ENCODE measurements at regions not wholly inside any gene's neighbourhood (a gene's known extent, or its start where the extent isn't known, plus 50 kb on each side); places are given as distances from the start of the nearest gene placed in this dataset.

DNA sequence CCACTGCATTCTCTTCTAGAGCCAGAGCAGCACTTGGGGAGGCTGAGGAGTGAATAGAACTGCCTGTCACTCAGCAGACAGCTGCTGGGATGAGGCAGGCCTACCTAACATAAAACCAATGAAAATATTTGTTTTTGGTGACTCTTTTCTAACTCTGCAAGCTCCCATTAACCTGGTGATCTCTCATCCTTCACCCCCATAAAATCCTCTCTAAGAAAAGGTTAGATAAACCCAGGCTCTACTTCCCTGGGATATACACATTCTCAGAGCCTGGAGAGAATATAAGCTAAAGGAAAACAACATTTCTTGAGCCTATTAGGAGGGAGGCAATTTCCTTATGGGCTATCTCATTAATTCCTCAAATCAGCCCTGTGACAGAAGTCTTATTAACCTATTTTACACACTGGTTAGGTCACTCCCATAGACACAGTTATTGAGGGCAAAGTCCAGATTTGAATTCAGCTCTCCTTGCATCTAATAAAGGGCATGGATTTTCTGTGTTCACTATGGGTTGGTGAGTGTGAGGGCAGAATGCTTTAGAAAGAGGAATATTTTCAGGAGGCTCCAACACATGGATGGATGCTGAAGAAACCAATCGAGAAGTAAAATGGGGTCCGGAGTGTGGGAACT lies 492.9 kb downstream of the CCDC171 start:
- H3K36me3 ChIP-seq (ENCODE audit: low read depth): no peaks in the 10 kb centered on the region
- no peaks in the 10 kb centered on the region for H3K9me2 ChIP-seq (ENCODE audit: insufficient read depth)
- CTCF ChIA-PET: no interaction called here

DNA sequence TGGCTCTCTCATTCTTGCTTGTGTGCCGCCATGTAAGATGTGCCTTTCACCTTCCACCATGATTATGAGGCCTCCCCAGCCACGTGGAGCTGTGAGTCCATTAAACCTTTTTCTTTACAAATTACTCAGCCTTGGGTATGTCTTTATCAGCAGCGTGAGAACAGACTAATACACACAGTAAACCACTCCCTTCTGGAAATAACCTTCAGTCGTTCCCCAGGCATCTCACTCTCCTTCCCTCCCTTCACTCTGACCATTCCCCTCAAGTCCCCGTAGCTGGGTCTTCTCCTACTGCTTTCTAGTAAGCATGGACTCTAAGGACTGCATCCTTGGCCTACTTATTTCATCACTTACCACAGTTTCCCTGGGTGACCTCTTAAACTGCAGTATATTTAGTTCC lies 493.9 kb downstream of the CCDC171 start:
- no peaks in the 10 kb centered on the region for H3K9me3 ChIP-seq (ENCODE audit: insufficient read depth, low read depth)
- H3K27ac ChIP-seq: no peak overlapping the region
- no peak overlapping the region for H3K4me2 ChIP-seq
- no peaks in the 10 kb centered on the region for H3F3A ChIP-seq (ENCODE audit: insufficient read depth, low read depth)
- H4K20me1 ChIP-seq (ENCODE audit: insufficient read depth): no peaks in the 10 kb centered on the region
- ChIA-PET CTCF (no interaction called here), POLR2A (ENCODE audit: unreplicated experiment) (no interaction called here)
- no peaks in the 10 kb centered on the region for H3K36me3 ChIP-seq (ENCODE audit: low read depth)
- no TSS peak for BruUV-seq (replicated peaks)
- no peaks in the 10 kb centered on the region for H3K27me3 ChIP-seq (ENCODE audit: insufficient read depth, low read depth)
- no peaks in the 10 kb centered on the region for H3K4me1 ChIP-seq (replicated peaks; ENCODE audit: insufficient read depth)
- intact Hi-C loops (cut with micrococcal nuclease; ENCODE audit: unreplicated experiment): no loop called here
- H3K79me2 ChIP-seq (ENCODE audit: low read depth): no peaks in the 10 kb centered on the region
- TF ChIP-seq, protein P1, sequence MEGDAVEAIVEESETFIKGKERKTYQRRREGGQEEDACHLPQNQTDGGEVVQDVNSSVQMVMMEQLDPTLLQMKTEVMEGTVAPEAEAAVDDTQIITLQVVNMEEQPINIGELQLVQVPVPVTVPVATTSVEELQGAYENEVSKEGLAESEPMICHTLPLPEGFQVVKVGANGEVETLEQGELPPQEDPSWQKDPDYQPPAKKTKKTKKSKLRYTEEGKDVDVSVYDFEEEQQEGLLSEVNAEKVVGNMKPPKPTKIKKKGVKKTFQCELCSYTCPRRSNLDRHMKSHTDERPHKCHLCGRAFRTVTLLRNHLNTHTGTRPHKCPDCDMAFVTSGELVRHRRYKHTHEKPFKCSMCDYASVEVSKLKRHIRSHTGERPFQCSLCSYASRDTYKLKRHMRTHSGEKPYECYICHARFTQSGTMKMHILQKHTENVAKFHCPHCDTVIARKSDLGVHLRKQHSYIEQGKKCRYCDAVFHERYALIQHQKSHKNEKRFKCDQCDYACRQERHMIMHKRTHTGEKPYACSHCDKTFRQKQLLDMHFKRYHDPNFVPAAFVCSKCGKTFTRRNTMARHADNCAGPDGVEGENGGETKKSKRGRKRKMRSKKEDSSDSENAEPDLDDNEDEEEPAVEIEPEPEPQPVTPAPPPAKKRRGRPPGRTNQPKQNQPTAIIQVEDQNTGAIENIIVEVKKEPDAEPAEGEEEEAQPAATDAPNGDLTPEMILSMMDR (conservative IDR thresholded peaks at IDR 0.05): no peak
- TF ChIP-seq EZH2 (IDR thresholded peaks at IDR 0.05; ENCODE audit: low read depth): no peak
- no peaks in the 10 kb centered on the region for H3K9me2 ChIP-seq (ENCODE audit: insufficient read depth)
- no peak overlapping the region for H2AFZ ChIP-seq
- H3K4me3 ChIP-seq: no peak overlapping the region
- DNase-seq: no peak

More for the DNA sequence above, 492.9 kb downstream of the CCDC171 start:
- Histone ChIP-seq H3K27me3 (ENCODE audit: insufficient read depth, low read depth) (no peaks in the 10 kb centered on the region), H3F3A (ENCODE audit: insufficient read depth, low read depth) (no peaks in the 10 kb centered on the region), H3K79me2 (ENCODE audit: low read depth) (no peaks in the 10 kb centered on the region), H4K20me1 (ENCODE audit: insufficient read depth) (no peaks in the 10 kb centered on the region), H3K4me2 (no peak overlapping the region), H3K4me1 (replicated peaks; ENCODE audit: insufficient read depth) (no peaks in the 10 kb centered on the region), H3K4me3 (no peak overlapping the region), H3K9me3 (ENCODE audit: insufficient read depth, low read depth) (no peaks in the 10 kb centered on the region), H2AFZ (no peak overlapping the region), H3K27ac (no peak overlapping the region)
- POLR2A ChIA-PET (ENCODE audit: unreplicated experiment): no interaction called here
- BruUV-seq (replicated peaks): no TSS peak
- DNase-seq: no peak
- TF ChIP-seq EZH2 (IDR thresholded peaks at IDR 0.05; ENCODE audit: low read depth): no peak
- TF ChIP-seq, protein P1 (conservative IDR thresholded peaks at IDR 0.05): no peak
- intact Hi-C loops (cut with micrococcal nuclease; ENCODE audit: unreplicated experiment): no loop called here

DNA sequence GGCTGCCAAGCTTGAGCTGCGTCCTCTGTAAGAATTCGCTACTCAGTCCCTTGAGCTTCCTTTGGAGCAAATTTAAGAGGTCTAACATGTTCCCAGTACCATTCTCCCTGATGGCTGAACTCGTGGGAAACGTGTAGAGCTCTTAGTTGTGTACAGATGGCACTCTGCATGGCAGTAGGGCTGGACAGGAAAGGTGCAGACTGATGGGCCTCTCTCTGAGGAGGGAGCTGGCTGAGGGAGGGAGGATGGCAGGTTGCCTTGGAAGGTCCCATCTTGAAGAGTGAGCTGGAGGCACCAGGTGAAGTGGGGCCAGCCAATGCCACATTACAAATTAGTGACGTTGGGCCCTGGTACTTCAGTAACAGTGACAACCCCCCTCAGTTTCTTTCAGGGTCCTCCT lies 495.3 kb downstream of the CCDC171 start:
- H3K9me3 ChIP-seq (ENCODE audit: insufficient read depth, low read depth): no peaks in the 10 kb centered on the region
- no peak overlapping the region for H3K4me3 ChIP-seq
- ChIA-PET POLR2A (ENCODE audit: unreplicated experiment) (no interaction called here), CTCF (no interaction called here)
- no peak overlapping the region for H3K27ac ChIP-seq
- H4K20me1 ChIP-seq (ENCODE audit: insufficient read depth): no peaks in the 10 kb centered on the region
- no peak for TF ChIP-seq EZH2 (IDR thresholded peaks at IDR 0.05; ENCODE audit: low read depth)
- TF ChIP-seq, protein P1 (conservative IDR thresholded peaks at IDR 0.05): no peak
- no peak overlapping the region for H2AFZ ChIP-seq
- no peak for DNase-seq
- no peaks in the 10 kb centered on the region for H3F3A ChIP-seq (ENCODE audit: insufficient read depth, low read depth)
- intact Hi-C loops (cut with micrococcal nuclease; ENCODE audit: unreplicated experiment): no loop called here
- no peaks in the 10 kb centered on the region for H3K4me1 ChIP-seq (replicated peaks; ENCODE audit: insufficient read depth)
- BruUV-seq (replicated peaks): no TSS peak
- H3K36me3 ChIP-seq (ENCODE audit: low read depth): no peaks in the 10 kb centered on the region
- no peaks in the 10 kb centered on the region for H3K79me2 ChIP-seq (ENCODE audit: low read depth)
- H3K4me2 ChIP-seq: no peak overlapping the region
- no peaks in the 10 kb centered on the region for H3K27me3 ChIP-seq (ENCODE audit: insufficient read depth, low read depth)
- H3K9me2 ChIP-seq (ENCODE audit: insufficient read depth): no peaks in the 10 kb centered on the region
